ENCODE measurements at regions not wholly inside any gene's neighbourhood (a gene's known extent, or its start where the extent isn't known, plus 50 kb on each side); places are given as distances from the start of the nearest gene placed in this dataset.

DNA sequence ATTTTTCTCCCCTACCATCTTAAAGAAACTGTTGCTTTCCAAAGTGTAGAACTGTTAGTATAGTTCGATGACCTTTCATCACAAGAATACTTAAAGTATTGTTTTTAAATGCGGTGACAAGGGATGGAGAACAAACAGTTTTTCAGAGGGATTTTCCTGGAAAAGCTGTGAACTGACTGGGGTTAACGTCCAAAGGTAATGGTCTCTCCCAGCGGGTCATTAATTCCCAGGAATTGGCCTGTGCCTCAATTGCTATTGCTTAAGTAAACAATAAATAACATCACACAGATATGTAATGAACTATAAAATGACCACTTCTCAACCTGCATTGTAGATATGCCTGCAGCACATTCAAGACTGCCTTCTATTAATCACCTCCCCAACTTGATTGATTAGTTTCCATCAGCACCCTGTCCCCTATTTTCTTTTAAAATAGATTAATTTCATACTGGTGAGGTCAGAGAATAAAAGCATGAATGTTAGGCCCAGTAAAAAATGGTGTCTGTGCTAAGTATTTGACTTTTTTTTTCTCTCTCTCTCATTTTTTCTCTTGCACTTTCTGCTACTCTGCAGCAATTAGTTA is 268.2 kb downstream of the SAMD5 start:
- ChIA-PET POLR2A (no interaction called here), CTCF (no interaction called here)
- no peak overlapping the region for H3K27ac ChIP-seq
- no peak for ATAC-seq
- H3K4me3 ChIP-seq = no peak overlapping the region
- no peaks in the 10 kb centered on the region for H3K4me1 ChIP-seq
- H3K4me2 ChIP-seq = no peak overlapping the region
- WGBS (ENCODE audit: missing lambda C conversion rate) = 43% methylated on average over 4 of the region's 4 CpGs
- no peak for DNase-seq (ENCODE audit: low read depth in 1 of 2, low spot score in 1 of 2)
- H3K9me3 ChIP-seq = no peaks in the 10 kb centered on the region
- no peak for FAIRE-seq
- no peak for TF ChIP-seq CBX2 (IDR thresholded peaks at IDR 0.05; ENCODE audit: borderline replicate concordance, low read depth)
- TF ChIP-seq CTCF (IDR thresholded peaks at IDR 0.05) = no peak
- TF ChIP-seq NFE2L2 (conservative IDR thresholded peaks at IDR 0.05; ENCODE audit: low read length) = no peak
- TF ChIP-seq FOSL2 (IDR thresholded peaks at IDR 0.05) = no peak
- TF ChIP-seq FOSL2 (CRISPR knock-in tag; IDR thresholded peaks at IDR 0.05) = no peak
- no peak for TF ChIP-seq ZSCAN20 (CRISPR knock-in tag; IDR thresholded peaks at IDR 0.05)
- TF ChIP-seq FOSB (CRISPR knock-in tag; IDR thresholded peaks at IDR 0.05) = no peak
- no peak for TF ChIP-seq EHMT2 (IDR thresholded peaks at IDR 0.05; ENCODE audit: low read depth)
- TF ChIP-seq HOXB5 (CRISPR knock-in tag; IDR thresholded peaks at IDR 0.05) = no peak
- TF ChIP-seq EP300 (IDR thresholded peaks at IDR 0.05) = no peak
- no peak for TF ChIP-seq PBX3 (IDR thresholded peaks at IDR 0.05)
- TF ChIP-seq HOXB13 (CRISPR knock-in tag; IDR thresholded peaks at IDR 0.05; ENCODE audit: low read depth) = no peak
- TF ChIP-seq KDM1A (IDR thresholded peaks at IDR 0.05; ENCODE audit: low read depth) = no peak
- no peak for TF ChIP-seq HEYL (CRISPR knock-in tag; IDR thresholded peaks at IDR 0.05)
- TF ChIP-seq PHF8 (IDR thresholded peaks at IDR 0.05; ENCODE audit: borderline replicate concordance, low read depth) = no peak
- no peak for TF ChIP-seq SREBF2 (IDR thresholded peaks at IDR 0.05)
- TF ChIP-seq RARB (CRISPR knock-in tag; IDR thresholded peaks at IDR 0.05) = no peak
- no peak for TF ChIP-seq TP53 (CRISPR knock-in tag; IDR thresholded peaks at IDR 0.05)
- no peak for TF ChIP-seq CEBPB (IDR thresholded peaks at IDR 0.05)
- TF ChIP-seq, protein P1, sequence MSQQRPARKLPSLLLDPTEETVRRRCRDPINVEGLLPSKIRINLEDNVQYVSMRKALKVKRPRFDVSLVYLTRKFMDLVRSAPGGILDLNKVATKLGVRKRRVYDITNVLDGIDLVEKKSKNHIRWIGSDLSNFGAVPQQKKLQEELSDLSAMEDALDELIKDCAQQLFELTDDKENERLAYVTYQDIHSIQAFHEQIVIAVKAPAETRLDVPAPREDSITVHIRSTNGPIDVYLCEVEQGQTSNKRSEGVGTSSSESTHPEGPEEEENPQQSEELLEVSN (IDR thresholded peaks at IDR 0.05; ENCODE audit: borderline replicate concordance, low read depth) = no peak

- Histone ChIP-seq H3K4me2 (no peak overlapping the region), H3K4me3 (no peak overlapping the region), H3K4me1 (peaks cover 7% of the 10 kb centered on the region; the same call in 1 of the 3 replicates), H3K9me3 (no peaks in the 10 kb centered on the region), H3K27ac (no peak overlapping the region)
- ChIA-PET CTCF (no interaction called here), POLR2A (no interaction called here)
- ATAC-seq (no peak), DNase-seq (ENCODE audit: low read depth in 1 of 2, low spot score in 1 of 2) (no peak), FAIRE-seq (no peak)
- WGBS (ENCODE audit: missing lambda C conversion rate) = 50% methylated on average over 1 of the region's 1 CpG
- TF ChIP-seq HEYL (CRISPR knock-in tag; IDR thresholded peaks at IDR 0.05) (no peak), FOXS1 (CRISPR knock-in tag; IDR thresholded peaks at IDR 0.05) (no peak), ZNF302 (CRISPR knock-in tag; IDR thresholded peaks at IDR 0.05) (no peak), ATOH8 (CRISPR knock-in tag; IDR thresholded peaks at IDR 0.05; ENCODE audit: low read depth) (no peak), CBX8 (IDR thresholded peaks at IDR 0.05) (no peak), KDM5A (IDR thresholded peaks at IDR 0.05) (no peak), KDM1A (IDR thresholded peaks at IDR 0.05; ENCODE audit: low read depth) (no peak), MYC (IDR thresholded peaks at IDR 0.05; ENCODE audit: borderline replicate concordance, low read length) (no peak), FOSB (CRISPR knock-in tag; IDR thresholded peaks at IDR 0.05) (no peak), SREBF2 (IDR thresholded peaks at IDR 0.05) (no peak), POLR2AphosphoS2 (conservative IDR thresholded peaks at IDR 0.05; ENCODE audit: low read length) (no peak), SMC3 (IDR thresholded peaks at IDR 0.05) (no peak)
Measured at GRCh38 chr6:147779624-147780023, 271.1 kb downstream of the SAMD5 start.
